ENCODE measurements at regions not wholly inside any gene's neighbourhood (a gene's known extent, or its start where the extent isn't known, plus 50 kb on each side); places are given as distances from the start of the nearest gene placed in this dataset.
A peak's percentile ranks its signal among the peaks of the same experiment; 100 is the strongest.

DNA sequence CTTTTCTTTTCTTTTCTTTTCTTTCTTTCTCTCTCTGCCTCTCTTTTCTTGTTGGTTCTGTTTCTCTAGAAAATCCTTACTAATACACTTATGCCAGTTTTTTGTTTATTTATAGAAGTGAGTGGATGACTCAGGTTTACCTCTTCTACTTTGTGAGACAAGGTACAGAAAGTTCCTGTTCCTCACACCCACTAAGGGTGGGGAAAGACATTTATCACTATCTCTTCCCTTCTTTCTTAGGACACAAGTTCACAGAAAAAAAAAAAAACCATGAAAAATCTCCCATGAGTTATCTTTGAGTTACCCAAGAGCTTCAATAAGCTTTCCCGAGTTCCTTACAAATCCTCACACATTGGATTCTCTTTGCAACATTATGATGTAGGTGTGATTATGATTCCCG, 60.9 kb upstream of the CD180 start:
- no peak for DNase-seq (ENCODE audit: low spot score in 2 of 2)
- no peak for ATAC-seq
- H3K4me1 Mint-ChIP-seq, result no peaks in the 10 kb centered on the region
- peaks cover 2% of the 10 kb centered on the region for H3K9me3 Mint-ChIP-seq
- no peak overlapping the region for H3K4me3 Mint-ChIP-seq
- no peaks in the 10 kb centered on the region for H3K36me3 Mint-ChIP-seq
- no peak overlapping the region for H3K27ac Mint-ChIP-seq

DNA sequence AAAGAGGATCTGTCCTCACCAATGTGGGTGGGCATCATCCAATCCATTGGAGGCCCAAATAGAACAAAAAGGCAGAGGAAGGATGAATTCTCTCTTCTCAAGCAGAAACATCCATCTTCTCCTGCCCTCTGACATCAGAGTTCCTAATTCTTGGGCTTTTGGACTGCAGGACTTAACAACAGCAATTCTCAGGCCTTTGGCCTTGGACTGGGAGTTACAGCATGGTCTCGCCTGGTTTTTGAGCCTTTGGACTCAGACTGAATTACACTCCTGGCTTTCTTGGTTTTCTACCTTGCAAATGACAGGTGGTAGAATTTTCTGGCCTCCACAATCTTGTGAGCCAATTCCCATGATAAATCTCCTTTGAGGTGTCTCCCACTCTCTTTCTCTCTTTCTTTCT, 60.5 kb upstream of the CD180 start:
- H3K4me3 Mint-ChIP-seq, result no peak overlapping the region
- no peak for DNase-seq (ENCODE audit: low spot score in 2 of 2)
- peaks cover 2% of the 10 kb centered on the region for H3K9me3 Mint-ChIP-seq
- no peaks in the 10 kb centered on the region for H3K4me1 Mint-ChIP-seq
- no peak for ATAC-seq
- H3K36me3 Mint-ChIP-seq, result no peaks in the 10 kb centered on the region
- no peak overlapping the region for H3K27ac Mint-ChIP-seq

DNA sequence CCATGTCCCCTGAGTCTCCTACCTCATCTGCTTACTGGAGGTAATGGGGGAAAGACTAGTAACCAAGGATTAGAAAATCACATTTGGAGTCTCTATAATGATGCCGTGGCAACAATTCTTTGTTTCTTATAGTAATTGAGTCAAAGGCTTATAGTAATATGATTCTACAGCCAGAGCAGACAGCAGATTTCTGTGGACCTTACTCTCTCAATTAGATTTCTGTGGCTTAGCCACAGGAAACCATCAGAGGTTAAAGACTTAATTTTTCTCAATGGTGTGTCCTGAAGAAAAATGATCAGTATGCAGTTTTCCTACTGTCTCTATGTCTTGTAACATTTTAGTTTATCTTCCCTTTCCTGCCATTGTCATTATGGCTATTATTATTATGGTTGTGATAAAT, 59.3 kb upstream of the CD180 start:
- Mint-ChIP-seq H3K4me3 (no peak overlapping the region), H3K4me1 (no peaks in the 10 kb centered on the region), H3K9me3 (peaks cover 2% of the 10 kb centered on the region), H3K36me3 (no peaks in the 10 kb centered on the region), H3K27ac (no peak overlapping the region)
- ATAC-seq, result no peak
- DNase-seq (ENCODE audit: low spot score in 2 of 2), result no peak

DNA sequence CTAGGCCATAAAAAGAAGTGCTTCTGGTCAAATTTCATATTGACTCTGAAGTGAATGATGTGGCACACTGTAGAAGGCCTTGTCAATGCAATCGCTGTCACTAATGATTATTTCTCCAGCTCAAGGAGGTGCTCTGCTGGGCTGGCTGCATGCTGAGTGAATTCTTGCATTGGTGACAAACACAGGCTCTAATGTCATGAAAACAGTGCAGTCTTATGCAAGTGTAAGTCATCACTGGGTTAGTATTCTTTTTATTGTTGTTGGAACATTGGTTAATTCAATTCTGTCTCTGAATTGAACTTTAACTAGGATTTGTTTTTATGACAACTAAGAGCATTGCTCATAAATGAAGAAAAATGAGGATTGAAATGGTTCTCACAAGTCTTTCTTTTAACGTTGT, 57.3 kb upstream of the CD180 start:
- DNase-seq (ENCODE audit: low spot score in 2 of 2), result no peak
- no peak overlapping the region for H3K4me3 Mint-ChIP-seq
- ATAC-seq, result peak; percentile 44
- H3K9me3 Mint-ChIP-seq, result peaks cover 2% of the 10 kb centered on the region
- H3K36me3 Mint-ChIP-seq, result no peaks in the 10 kb centered on the region
- H3K27ac Mint-ChIP-seq, result no peak overlapping the region
- H3K4me1 Mint-ChIP-seq, result no peaks in the 10 kb centered on the region

DNA sequence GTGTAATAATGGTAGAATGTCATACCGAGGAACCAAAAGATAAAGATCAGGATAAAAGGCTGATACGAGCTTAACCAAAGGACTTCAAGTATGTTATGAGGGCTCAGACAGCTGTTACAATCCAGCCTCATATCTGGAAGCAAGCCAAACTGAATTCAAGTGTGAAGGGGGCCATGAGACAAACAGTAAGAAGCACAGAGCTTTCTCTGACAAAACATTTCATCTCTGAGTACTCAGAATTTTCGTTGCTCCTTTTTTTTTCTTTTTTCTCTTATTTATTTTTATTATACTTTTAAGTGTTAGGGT, 52.9 kb upstream of the CD180 start:
- H3K4me1 Mint-ChIP-seq, result peaks cover 6% of the 10 kb centered on the region
- H3K36me3 Mint-ChIP-seq, result no peaks in the 10 kb centered on the region
- no peak for DNase-seq (ENCODE audit: low spot score in 2 of 2)
- no peak overlapping the region for H3K27ac Mint-ChIP-seq
- H3K9me3 Mint-ChIP-seq, result peaks cover 2% of the 10 kb centered on the region
- no peak overlapping the region for H3K4me3 Mint-ChIP-seq
- ATAC-seq, result no peak

DNA sequence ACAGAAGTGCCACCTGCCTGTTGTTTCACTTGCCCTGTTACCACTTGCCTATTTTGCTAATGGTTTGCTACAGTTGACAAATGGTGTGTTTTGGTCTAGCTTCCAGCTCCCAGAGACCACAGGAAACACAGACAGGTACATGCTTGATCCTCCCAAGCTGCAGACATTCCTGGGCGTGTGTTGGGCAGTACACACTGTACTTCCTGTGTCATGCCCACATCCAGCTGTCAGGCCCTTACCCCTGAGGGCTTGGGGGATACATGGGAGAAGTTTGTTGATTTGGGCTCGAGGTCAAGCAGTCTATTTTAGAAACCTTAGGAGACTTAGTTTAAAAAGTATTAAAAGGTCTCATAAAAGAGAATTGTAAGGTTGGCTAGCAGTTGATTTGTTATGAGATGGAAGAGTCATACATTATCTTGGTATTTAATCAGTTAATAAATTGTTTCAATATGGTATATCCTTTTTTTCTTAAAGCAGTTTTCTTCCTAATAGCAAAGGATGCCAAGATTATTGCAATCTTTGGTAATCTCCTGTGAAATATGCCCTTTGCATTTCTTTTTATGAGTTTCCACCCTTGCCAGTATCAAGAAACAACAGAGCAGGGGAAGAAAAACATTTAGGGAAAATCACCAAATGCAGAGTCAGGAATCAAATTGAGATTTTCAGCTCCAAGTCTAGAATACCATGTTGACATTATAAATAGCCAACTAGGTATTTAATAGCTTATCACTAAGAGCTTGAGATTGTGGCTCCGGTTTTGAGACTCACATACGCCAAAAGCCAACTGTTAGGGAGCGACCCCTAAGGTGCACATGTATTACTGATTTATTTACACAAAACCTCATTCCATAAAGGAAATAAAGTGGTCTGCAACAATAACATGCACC, 52.3 kb upstream of the CD180 start:
- peaks cover 6% of the 10 kb centered on the region for H3K4me1 Mint-ChIP-seq
- no peak for DNase-seq (ENCODE audit: low spot score in 2 of 2)
- no peak overlapping the region for H3K4me3 Mint-ChIP-seq
- no peak for ATAC-seq
- peaks cover 2% of the 10 kb centered on the region for H3K9me3 Mint-ChIP-seq
- H3K36me3 Mint-ChIP-seq, result no peaks in the 10 kb centered on the region
- H3K27ac Mint-ChIP-seq, result no peak overlapping the region

DNA sequence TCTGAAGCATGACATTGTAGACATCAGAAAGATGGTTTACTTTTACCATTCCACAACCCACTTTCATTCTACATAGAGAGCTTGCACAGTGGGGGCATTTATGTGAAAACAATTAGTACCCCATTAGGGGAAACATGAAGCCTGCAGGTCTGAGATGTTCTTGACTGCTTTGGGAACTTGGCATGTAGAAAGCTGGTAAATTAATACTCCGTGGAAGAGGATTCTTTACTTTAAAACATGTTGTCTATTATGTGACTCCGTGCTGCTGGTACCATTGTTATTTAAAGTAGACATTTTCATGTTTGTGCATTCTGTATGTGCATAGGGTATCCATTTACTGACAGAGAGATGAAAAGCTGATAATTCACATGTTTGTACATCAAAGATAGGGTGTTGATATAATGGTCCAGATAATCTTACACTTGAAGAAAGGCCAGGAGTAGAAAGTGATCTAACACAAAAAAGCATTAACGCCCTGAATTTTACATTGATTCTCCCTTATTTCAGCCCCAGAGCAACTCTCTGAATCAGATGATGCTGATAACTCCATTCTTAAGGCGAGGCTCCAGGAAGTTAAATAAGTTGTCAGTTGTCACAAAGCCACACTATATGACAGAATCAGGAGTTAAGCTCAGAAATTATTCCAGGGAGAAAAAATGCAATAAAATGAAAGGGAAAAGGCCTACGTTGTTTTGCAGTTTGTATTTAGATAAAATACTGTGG, 50.1 kb upstream of the CD180 start:
- Mint-ChIP-seq H3K36me3 (no peaks in the 10 kb centered on the region), H3K9me3 (no peaks in the 10 kb centered on the region), H3K4me3 (no peak overlapping the region), H3K27ac (no peak overlapping the region), H3K4me1 (peaks cover 6% of the 10 kb centered on the region)
- ATAC-seq (no peak), DNase-seq (ENCODE audit: low spot score in 2 of 2) (no peak)
